ENCODE measurements at regions not wholly inside any gene's neighbourhood (a gene's known extent, or its start where the extent isn't known, plus 50 kb on each side); places are given as distances from the start of the nearest gene placed in this dataset.

- H3K4me2 ChIP-seq (ENCODE audit: control insufficient read depth, extremely low read depth, insufficient read depth, low read depth, low read length): no peak overlapping the region
- no peaks in the 10 kb centered on the region for H3K36me3 ChIP-seq (ENCODE audit: control insufficient read depth in 2 of 2, extremely low read depth in 1 of 2, insufficient read depth in 2 of 2, low read length in 2 of 2)
- no peak overlapping the region for H3K4me3 ChIP-seq (ENCODE audit: control insufficient read depth in 2 of 3, extremely low read depth in 1 of 3, insufficient read depth in 2 of 3, low read depth in 1 of 3, low read length in 3 of 3)
- TF ChIP-seq EZH2 (IDR thresholded peaks at IDR 0.05; ENCODE audit: low read length): no peak
- TF ChIP-seq CTCF (optimal IDR thresholded peaks at IDR 0.05 in 1 of 3, IDR thresholded peaks at IDR 0.05 in 1 of 3, conservative IDR thresholded peaks at IDR 0.05 in 1 of 3; ENCODE audit: extremely low read depth in 1 of 3, insufficient read depth in 2 of 3, low read length in 3 of 3): no peak
- dilution Hi-C loops (cut with MboI; ENCODE audit: extremely low pct_ligation_motif_present, low sequenced_read_pairs): no loop called here
- H3K9ac ChIP-seq (ENCODE audit: control insufficient read depth, extremely low read depth, insufficient read depth, low read length): no peak overlapping the region
- no peak overlapping the region for H2AFZ ChIP-seq (ENCODE audit: control insufficient read depth, low read length)
- no peaks in the 10 kb centered on the region for H3K4me1 ChIP-seq (ENCODE audit: control insufficient read depth, extremely low read depth, insufficient read depth, low read length)
- H3K9me1 ChIP-seq (ENCODE audit: control insufficient read depth, extremely low read depth, insufficient read depth, low read length): no peaks in the 10 kb centered on the region
- no peak for FAIRE-seq
- no peak for DNase-seq (ENCODE audit: low read depth, low spot score)
- no peaks in the 10 kb centered on the region for H3K79me2 ChIP-seq (ENCODE audit: control insufficient read depth, insufficient read depth, low read length)
- H3K9me3 ChIP-seq (ENCODE audit: control insufficient read depth, low read depth, low read length): no peaks in the 10 kb centered on the region
- no peaks in the 10 kb centered on the region for H4K20me1 ChIP-seq (ENCODE audit: control insufficient read depth, extremely low read depth, insufficient read depth, low read length)
- H3K27ac ChIP-seq (ENCODE audit: control insufficient read depth, insufficient read depth, low read length): no peak overlapping the region
- no peaks in the 10 kb centered on the region for H3K27me3 ChIP-seq (ENCODE audit: control insufficient read depth, extremely low read depth, insufficient read depth, low read length)
Observed at GRCh38 chr9:80082213-80082612, 510.4 kb downstream of the TLE4 start.

- Histone ChIP-seq H4K20me1 (ENCODE audit: control insufficient read depth, extremely low read depth, insufficient read depth, low read length) (no peaks in the 10 kb centered on the region), H2AFZ (ENCODE audit: control insufficient read depth, low read length) (no peak overlapping the region), H3K4me1 (ENCODE audit: control insufficient read depth, extremely low read depth, insufficient read depth, low read length) (no peaks in the 10 kb centered on the region), H3K36me3 (ENCODE audit: control insufficient read depth in 2 of 2, extremely low read depth in 1 of 2, insufficient read depth in 2 of 2, low read length in 2 of 2) (no peaks in the 10 kb centered on the region), H3K4me3 (ENCODE audit: control insufficient read depth in 2 of 3, extremely low read depth in 1 of 3, insufficient read depth in 2 of 3, low read depth in 1 of 3, low read length in 3 of 3) (no peak overlapping the region), H3K27ac (ENCODE audit: control insufficient read depth, insufficient read depth, low read length) (no peak overlapping the region), H3K79me2 (ENCODE audit: control insufficient read depth, insufficient read depth, low read length) (no peaks in the 10 kb centered on the region), H3K9me3 (ENCODE audit: control insufficient read depth, low read depth, low read length) (no peaks in the 10 kb centered on the region), H3K9me1 (ENCODE audit: control insufficient read depth, extremely low read depth, insufficient read depth, low read length) (no peaks in the 10 kb centered on the region), H3K4me2 (ENCODE audit: control insufficient read depth, extremely low read depth, insufficient read depth, low read depth, low read length) (no peak overlapping the region), H3K27me3 (ENCODE audit: control insufficient read depth, extremely low read depth, insufficient read depth, low read length) (no peaks in the 10 kb centered on the region), H3K9ac (ENCODE audit: control insufficient read depth, extremely low read depth, insufficient read depth, low read length) (no peak overlapping the region)
- TF ChIP-seq EZH2 (IDR thresholded peaks at IDR 0.05; ENCODE audit: low read length) (no peak), CTCF (optimal IDR thresholded peaks at IDR 0.05 in 1 of 3, IDR thresholded peaks at IDR 0.05 in 1 of 3, conservative IDR thresholded peaks at IDR 0.05 in 1 of 3; ENCODE audit: extremely low read depth in 1 of 3, insufficient read depth in 2 of 3, low read length in 3 of 3) (no peak)
- dilution Hi-C loops (cut with MboI; ENCODE audit: extremely low pct_ligation_motif_present, low sequenced_read_pairs): no loop called here
- no peak for FAIRE-seq
- DNase-seq (ENCODE audit: low read depth, low spot score): no peak
Observed at GRCh38 chr9:80078826-80079225, 507.1 kb downstream of the TLE4 start.
